ENCODE measurements at regions not wholly inside any gene's neighbourhood (a gene's known extent, or its start where the extent isn't known, plus 50 kb on each side); places are given as distances from the start of the nearest gene placed in this dataset.

DNA sequence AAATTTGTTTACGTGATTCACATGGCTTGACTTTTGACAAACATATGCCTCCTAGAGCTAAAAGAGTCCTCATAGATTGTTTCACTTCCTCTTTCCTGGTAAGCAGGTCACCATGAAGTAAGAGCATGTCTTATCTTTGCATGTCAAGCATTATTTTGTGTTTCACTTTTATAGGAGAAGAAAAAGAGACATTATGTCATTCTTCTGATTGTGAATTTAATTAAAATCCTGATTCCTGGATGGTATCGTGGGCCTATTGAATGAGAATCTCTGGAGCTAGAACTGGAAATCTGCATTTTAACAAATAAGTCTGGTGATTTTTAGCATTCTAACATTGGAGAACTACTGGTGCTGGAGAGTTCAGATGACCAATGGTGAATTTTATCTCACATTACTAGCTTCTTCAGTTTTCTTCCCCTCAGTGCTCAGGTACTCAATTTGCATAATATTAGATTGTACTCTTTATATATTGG lies 218.6 kb upstream of the ATP2B1 start:
- no peak for DNase-seq (ENCODE audit: low spot score)

DNA sequence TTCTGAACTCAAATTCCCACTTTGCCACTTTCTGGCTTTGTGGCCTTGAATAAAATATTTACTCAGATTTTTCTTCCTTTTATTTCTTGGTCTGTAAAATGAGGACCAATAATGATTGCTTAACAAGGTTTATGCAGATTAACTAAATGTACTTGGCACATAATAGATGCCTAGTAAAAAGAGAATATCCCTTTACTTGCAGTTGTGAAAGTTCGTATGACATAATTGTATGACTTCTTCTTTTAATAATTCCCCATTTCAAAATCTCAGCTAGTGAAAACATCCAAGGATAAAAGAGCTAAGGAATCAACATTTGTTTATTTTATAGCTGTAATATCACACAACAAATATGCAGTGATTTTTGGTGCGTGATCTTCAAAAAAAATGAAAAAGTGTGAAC lies 215.6 kb upstream of the ATP2B1 start:
- no peak for DNase-seq (ENCODE audit: low spot score)

DNA sequence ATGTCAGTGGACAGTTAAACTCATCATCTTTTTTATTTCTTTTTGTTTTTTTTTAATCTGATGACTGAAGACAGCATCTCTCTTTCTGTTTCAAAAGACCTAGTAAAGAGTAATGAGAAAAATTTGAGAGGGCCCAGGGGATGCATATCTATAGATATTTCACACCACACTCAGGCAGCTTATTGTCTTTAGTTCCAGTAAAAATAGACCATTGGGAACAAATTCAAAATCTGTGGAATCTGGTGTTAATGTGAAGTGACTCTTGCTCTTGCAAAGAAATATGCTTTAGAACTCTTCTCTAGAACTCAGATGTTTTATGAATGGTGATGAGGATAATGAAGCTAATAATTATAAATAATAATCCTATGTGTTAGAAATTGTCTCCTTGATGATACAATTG lies 214.5 kb upstream of the ATP2B1 start:
- no peak for DNase-seq (ENCODE audit: low spot score)

DNA sequence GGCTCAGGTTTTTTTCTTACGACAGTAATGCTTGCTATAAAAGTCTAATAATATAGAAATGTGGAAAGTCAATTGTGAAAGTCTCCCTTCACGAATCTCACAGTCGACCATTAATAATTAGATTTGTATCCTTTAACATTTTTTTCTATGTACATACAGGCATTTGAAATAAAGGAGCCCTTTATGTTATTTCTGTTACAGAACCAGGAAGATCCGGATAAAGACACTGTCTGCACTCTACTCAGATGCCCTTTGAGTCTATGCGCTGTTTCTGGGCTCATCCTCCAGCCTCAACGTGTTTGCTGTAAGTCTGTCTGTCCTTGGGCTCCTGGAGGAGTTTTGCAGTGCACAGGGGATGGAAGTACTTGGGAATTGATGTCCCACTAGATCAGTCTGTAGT lies 212.2 kb upstream of the ATP2B1 start:
- no peak for DNase-seq (ENCODE audit: low spot score)

DNA sequence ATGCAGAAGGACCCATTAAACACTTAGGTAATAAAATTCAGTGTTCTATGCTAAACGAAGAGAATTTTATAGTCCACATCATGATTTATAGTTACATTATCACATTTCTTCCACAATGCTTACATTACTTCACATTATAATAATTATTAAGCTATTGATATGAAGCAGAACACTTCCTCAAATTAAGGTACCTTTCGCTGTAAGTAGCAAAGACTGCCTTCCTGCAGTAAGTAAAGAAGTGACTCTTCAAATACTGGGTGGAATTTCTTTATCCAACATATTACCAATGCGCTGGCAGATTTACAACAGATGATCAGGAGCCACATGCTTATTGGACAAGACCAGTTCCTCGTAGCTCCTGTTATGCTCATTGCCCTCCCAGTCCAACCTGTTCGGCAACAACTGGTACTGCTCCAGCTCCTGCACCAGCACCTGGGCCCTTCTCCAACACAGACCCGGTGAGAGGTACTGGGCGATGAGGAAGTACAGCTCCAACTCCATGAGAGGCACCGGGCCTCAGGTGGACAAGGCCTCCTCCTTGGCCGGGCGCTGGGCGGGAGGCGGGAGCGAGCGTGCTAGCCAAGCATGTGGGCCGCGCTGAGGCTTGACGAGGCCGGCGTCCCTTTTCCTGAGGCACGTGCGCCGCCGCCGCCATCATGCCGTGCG lies 210.7 kb upstream of the ATP2B1 start:
- DNase-seq (ENCODE audit: low spot score): peak; percentile 86

DNA sequence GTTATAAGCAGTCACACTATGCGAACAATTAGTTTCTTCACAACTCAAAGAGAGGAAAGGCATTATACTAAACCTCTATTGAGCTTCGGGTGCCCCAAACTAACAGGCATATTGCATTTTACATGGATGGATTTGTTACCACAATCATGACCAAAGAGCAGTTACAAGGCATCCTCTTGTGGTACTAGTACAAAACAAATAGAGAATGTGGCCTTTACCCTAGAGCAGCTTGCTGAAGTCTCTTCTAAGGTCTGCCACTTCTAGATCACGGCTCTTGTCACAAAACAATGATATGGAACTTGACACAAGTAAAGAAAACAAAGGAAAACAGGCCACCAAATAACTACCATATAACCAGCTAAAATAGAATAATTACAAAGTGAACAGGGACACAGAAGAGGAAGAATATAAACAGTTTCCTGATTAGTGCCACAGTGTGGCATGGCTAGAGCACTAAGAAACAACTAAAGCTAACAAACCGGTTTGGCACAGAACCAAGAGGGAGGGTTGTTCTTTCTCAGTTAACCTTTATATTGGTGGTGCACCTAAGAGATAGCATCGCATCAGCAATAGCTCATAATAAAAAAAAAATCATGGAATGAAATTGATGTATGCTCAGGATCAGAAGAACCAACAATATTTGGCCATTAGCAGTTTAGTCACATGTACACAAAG lies 209.7 kb upstream of the ATP2B1 start:
- DNase-seq (ENCODE audit: low spot score): peak; percentile 68

DNA sequence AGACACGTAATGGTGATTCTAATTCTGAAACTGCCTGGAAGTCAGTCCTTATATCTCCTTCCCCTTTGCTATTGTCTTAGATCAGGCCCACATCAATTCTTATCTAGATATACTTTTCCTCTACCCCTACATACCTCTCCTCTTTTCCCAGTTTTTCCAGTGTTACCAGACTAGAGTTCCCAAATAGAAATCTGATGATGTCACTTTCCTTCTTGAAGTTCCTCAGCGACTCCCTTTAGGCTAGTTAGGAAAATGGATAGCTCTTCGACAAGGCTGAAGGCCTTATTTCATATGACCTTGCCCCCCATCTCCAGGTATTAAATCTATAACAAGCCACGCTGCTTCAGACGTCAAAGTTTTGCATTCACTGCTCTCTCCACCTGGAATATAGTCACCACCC lies 201.1 kb upstream of the ATP2B1 start:
- no peak for DNase-seq (ENCODE audit: low spot score)

DNA sequence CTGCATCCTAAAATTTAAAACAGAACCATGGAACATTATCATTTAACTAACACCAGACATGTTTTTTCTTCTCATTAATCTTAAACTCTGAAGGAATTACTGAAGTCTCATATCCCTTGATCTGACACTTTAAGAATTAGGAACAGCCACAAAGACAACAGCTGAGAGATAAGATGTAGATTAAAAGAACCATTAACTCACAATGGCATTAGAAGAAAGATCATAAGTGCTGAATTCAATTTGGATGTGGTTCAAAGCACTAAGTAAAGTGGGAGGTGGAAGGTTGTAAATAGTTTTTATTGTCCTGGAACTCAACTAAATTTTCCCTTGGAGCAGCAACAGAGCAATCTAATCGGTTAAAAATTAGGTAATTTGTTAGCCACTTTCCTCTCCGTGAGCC lies 199.0 kb upstream of the ATP2B1 start:
- DNase-seq (ENCODE audit: low spot score): no peak

DNA sequence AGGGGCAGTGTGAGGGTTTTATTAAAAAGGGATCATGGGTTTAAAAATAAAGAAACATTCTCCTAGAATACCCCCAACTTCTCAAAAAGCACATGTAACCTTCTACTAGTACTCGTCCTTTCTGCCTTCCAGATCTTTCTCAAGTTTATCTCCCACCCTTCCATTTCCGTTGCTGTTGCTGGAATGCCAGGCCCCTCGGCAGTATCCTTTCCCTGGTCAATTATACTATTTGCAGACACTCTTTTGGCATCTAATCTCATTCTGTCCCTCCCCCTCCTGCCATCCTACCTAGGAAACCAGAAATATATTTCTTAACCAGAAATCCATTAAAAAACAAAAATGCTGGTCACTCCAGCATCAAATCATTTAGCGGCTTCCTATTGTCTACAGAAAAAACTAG lies 198.2 kb upstream of the ATP2B1 start:
- no peak for DNase-seq (ENCODE audit: low spot score)

DNA sequence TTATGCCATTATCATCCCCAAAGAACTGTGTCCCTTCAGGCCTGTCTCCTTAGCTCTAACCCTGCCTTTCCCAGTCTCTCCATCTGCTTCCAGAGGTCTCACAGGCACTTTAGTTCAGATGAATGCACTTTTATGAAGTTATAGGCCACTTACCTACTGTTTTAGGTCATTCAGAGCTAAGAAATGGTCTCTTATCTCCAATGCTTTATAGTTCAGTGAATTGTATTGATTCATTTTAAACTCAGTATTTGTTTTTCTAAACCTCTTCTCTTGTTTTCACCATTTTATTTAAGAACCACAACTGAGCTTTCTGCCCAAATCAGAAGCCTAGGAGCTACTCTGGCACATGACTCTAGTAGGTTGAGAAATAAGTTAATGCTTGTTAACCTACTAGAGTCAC lies 197.5 kb upstream of the ATP2B1 start:
- no peak for DNase-seq (ENCODE audit: low spot score)

DNA sequence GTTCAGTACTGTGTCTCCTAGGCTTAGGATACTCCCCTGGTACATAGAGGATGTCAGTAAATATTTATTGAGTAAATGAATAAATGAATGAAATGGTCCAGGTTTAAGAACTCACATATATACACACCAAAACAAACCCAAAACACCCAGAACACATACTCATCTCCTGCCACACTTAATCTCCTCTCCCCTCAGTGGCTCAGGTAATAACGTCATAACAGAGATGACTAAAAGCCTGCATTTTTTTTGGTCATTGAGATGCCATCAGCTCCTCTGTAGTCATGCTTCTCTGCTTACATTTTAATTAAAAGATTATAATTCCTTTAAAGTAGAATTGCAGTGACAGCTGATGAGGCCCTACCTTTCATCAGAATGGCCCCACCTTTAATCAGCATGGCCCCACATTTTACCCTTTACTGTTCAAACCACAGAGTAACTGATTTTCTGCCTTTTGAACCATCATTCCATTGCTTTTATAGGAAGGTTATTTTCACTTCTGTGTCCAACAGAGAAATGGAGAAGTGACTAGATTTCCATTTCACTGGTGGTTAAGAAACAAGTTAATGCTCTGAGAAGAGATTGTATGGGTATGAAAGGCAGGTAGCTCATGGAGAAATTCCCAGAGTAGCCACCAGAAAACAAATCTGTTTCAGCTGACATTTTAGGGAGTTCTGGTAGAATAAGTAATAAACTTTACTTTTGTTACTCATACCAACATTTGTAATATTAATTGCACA lies 193.4 kb upstream of the ATP2B1 start:
- DNase-seq (ENCODE audit: low spot score): no peak

DNA sequence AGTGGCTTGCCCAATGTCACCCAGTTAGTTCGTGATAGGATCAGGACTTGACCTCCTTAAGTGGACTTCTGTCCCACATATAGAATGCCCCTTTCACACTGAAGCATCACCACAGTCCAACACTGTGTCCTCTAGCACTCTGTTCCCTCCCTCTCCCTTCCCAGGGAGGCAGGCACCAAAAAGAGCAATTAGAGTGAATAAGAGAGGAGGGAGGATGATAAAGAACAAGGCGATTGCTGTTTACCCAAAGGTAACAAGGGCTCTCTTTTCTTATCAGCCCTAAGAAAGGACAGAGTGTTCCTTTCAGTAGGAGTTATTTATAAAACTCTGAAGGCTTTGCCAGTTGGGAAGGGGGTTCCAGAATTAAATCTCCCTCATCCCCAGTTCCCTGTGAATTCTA lies 192.7 kb upstream of the ATP2B1 start:
- no peak for DNase-seq (ENCODE audit: low spot score)

DNA sequence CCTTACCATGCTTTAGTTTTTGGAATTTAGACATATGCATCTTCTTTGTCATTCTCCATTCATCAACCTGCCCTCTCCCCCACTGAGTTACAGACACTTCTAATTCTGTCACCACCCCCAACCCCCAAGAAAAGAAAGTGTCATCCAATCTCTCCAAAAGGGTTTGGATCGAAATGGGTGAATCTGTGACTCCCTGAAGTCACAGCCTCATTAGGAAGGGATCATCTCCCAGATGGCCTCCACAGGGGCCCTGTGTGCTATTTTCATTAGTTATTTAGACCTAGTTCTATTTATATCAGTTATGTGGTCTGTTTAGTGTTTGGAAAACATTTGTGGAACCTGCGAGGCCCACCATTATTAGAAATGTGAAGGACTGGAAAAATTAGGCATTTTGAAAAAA lies 191.0 kb upstream of the ATP2B1 start:
- no peak for DNase-seq (ENCODE audit: low spot score)

DNA sequence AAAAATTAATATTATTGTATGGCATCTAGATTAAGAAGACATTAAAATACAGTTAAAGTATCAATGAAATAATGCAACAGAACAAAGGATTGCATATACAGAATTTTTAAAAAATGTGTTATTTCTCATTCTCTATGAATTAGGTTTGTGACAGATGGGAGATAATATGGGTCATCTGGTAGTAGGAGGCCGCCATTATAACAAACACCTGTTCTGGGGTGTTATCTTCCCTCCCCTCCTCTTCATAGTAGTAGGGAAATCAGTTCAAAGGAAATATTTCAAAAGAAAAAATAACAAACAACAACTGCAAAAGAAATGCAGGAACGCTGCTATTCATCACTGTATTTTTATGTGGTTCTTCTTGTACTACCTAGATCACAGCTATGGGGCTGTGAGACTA lies 187.0 kb upstream of the ATP2B1 start:
- no peak for DNase-seq (ENCODE audit: low spot score)

DNA sequence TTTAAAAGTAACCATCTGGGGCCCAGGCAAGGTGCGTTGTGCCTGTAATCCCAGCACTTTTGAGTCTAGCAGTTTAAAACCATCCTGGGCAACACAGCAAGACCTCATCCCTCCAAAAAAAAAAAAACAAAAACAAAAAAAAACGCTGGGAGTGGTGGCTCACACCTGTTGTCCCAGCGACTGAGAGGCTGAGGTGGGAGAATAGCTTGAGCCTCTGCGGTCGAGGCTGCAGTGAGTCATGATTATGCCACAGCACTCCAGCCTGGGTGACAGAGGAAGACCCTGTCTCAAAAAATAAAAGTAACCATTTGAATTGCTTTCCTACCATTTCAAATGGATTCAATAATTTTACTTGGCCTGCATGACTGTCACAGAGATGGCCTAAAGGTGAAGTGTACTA lies 186.5 kb upstream of the ATP2B1 start:
- no peak for DNase-seq (ENCODE audit: low spot score)

DNA sequence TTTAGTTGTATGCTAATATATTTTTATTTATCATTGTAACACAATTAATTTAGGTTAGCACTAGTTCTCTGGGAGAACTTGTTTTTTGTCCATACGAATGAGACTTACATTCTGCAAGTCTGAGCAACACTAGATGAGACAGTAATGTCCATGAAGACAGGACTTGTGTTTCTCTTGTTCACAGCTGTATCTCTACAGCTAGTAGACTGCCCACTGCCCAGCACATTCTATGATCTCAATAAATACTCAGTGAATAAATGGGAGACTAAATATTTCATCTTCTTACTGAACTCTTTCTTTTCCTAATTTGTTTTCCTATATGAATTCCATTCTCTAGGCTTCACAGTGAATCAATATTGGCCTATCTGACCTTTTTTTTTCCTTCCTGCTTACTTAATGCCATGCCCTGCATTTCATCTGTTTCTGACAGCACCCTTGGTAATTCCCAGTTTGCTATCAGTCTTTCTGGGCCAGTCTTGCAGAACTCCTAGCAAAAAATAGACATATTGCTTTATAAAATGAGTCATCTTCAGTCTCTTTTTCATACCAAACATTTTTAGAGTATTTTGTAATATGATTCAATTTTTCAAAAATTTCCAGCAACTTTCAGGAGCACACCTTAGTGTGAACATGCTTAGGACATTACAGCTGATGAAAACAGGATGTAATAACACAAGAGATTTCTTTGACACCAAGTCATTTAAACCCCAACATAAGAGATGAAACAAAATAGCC lies 185.5 kb upstream of the ATP2B1 start:
- no peak for DNase-seq (ENCODE audit: low spot score)

DNA sequence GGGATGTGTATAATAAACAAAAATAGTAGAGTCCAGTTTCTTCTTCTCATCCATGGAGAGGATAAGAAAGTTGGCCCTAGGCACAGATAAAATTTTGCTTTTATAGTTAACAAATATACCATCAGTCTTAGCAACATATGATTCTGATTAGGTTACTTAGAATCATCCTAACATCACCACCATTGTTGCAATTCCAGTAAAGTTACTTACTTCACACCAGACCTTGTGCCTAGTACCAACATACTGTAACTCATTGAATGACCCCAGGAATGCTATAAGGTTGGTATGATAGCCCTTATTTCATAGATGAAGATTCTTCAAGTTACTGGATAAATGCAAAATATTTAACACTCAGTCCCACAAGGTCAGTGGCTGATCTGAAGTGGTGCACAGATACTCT lies 183.8 kb upstream of the ATP2B1 start:
- DNase-seq (ENCODE audit: low spot score): no peak

DNA sequence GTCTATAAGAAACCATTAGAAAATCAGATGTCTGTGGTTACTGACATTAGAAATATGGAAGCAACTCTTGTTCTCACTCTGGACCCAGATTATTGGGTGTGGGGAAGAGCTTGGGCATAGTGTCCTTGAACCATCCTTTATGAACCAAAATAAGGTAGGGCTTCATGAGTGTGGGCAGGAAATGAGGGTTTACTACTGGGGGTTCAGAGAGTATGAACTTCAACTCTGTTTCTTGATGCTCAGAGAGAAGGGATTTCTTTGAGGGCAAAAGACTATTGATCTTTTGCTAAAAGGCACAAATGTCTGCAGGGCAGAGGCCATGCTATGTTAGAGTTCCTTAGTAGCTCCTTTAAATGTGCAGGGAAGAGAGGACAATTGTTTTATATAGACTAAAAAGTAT lies 183.3 kb upstream of the ATP2B1 start:
- no peak for DNase-seq (ENCODE audit: low spot score)

DNA sequence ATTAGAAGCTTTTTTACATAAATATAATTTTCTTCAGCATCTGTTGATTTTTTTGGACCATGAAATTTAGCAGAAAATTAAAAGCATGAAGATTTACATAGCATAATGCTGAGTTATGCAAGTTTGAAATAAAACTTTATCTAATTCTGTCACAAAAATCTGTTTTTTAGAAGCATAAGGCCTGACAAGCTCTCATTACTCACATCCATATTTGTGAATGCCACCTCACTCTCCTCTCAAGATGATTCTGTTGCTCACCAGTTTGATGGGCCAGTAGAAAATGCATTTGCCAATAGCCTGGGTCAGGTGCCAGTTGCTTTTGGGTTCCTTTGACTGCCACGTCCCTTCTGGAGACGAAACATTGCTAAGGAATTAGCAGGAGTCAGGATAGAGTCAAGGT lies 181.5 kb upstream of the ATP2B1 start:
- DNase-seq (ENCODE audit: low spot score): no peak

DNA sequence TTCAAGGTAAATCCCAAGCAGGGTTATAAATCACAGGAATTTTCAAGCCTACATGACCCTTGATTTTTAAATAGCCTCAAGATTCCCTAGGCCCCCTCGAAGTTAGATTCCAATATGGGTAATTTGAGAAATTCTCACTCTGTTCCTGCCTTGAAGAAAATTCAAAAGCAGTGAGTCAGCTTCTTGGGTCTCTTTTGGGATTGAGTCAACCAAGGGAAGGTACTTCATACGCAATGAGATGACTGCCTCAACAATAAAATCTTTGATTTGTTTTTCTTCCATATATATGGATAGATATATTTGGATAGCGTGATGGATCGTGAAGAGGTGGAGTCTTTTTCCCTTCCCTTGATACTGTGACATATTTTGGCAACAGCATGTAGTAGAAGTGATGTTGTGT lies 180.4 kb upstream of the ATP2B1 start:
- no peak for DNase-seq (ENCODE audit: low spot score)

DNA sequence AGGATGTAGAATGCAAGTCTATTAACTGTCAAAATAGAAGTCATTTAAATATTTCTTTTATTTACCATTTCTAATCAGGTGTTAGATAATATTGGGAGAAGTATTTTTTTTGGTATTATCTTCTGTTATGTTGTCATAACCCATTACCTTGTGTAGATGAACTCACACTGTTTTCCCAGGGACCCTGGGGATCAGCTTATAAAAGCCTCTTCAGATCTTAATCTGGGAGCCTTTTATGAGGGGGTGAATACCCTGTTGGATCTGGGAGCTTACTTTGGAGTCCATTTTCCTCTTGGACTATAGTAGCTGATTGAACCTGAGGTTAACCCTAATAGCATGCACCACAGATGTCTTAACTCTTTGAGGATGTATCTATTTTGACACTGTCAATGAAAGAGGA lies 176.3 kb upstream of the ATP2B1 start:
- DNase-seq (ENCODE audit: low spot score): no peak

DNA sequence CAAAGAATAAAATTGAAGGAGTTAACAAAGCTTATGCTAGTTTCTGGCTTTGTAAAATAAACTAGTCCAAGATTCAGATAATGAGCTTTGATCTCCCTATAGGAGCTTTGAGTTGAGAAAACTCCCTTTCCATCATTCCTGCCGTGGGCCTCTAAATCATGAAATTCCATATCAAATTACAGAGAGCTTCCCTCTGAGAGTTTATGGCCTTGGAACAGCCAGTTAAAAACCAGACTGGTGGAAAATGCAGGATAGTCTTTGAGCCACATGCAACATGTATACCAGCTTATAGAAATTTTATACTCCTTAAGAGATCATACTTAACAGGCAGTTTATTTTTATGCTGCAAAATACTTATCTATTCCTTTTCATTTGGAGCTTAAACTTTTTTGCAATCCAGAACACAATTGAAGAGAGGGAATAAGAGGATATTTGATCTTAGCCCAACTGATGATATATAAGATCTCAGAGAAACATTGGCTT lies 175.8 kb upstream of the ATP2B1 start:
- DNase-seq (ENCODE audit: low spot score): no peak
